ENCODE measurements at regions not wholly inside any gene's neighbourhood (a gene's known extent, or its start where the extent isn't known, plus 50 kb on each side); places are given as distances from the start of the nearest gene placed in this dataset.

DNA sequence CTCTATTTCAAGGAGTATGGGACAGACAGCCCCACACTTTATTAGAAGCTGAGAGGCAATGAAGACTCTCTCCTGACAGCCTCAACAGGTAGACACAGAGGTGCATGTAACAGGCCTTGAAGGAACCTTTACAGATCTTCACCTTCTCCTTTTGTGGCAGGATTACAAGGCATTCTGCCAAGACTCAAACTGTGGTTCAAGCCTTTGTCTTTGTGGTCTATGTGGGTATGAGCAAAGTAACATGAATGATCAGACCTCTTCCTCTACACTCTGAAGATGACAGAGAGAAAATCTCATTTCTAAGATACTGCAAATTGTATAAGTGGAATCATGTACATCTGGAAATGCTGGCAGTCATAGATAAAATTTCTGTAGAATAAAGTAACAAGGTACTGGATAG lies 346.9 kb downstream of the CDH9 start:
- in situ Hi-C loops (cut with HindIII; ENCODE audit: low pct_unique_long_range_greater_than_20kb, low sequenced_read_pairs), result no loop called here
- DNase-seq (ENCODE audit: low read depth), result no peak

GRCh38 chr5:26690511-26690910 lies 347.9 kb downstream of the CDH9 start:
- in situ Hi-C loops (cut with HindIII; ENCODE audit: low pct_unique_long_range_greater_than_20kb, low sequenced_read_pairs), result no loop called here
- DNase-seq (ENCODE audit: low read depth), result no peak

DNA sequence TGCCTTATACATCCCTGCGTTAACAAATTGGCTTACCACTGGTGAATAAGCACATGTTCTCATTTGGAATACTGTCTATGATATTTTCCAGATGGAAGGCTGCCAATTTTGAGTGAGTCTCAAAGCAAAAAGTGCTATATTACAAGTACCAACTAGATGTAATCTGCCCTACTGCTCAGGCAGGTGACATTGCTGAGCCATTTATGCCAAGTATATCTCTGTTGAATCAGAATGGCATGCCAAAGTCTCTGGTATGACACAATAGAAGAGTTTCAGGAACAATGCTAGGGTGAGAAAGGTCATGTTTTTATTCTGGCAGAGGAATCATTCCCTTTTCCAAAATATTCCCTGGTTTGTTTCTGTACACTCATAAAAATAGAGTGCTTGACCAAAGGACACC lies 356.5 kb downstream of the CDH9 start:
- in situ Hi-C loops (cut with HindIII; ENCODE audit: low pct_unique_long_range_greater_than_20kb, low sequenced_read_pairs), result no loop called here
- no peak for DNase-seq (ENCODE audit: low read depth)

DNA sequence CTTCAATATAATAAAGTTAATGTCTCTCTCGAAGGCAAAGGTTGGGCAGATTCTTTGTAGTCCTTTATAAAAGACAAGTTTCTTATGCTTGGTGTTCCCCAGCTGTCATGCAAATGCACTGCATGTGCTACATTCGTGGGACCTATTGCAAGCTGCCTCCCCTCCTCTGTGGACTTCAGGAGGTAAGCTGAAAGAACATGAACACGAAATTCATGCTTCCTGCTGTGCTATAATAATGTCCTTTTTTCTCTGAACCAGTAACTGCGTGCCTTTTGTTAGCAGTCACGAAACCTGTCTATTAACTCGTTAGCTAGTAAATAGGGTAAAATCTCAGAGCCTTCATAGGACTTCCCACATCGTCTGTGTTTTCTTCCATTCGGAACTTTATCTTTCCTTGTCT lies 363.5 kb downstream of the CDH9 start:
- DNase-seq (ENCODE audit: low read depth), result no peak
- in situ Hi-C loops (cut with HindIII; ENCODE audit: low pct_unique_long_range_greater_than_20kb, low sequenced_read_pairs), result no loop called here

GRCh38 chr5:26669523-26669922 lies 368.9 kb downstream of the CDH9 start:
- in situ Hi-C loops (cut with HindIII; ENCODE audit: low pct_unique_long_range_greater_than_20kb, low sequenced_read_pairs), result no loop called here
- no peak for DNase-seq (ENCODE audit: low read depth)

DNA sequence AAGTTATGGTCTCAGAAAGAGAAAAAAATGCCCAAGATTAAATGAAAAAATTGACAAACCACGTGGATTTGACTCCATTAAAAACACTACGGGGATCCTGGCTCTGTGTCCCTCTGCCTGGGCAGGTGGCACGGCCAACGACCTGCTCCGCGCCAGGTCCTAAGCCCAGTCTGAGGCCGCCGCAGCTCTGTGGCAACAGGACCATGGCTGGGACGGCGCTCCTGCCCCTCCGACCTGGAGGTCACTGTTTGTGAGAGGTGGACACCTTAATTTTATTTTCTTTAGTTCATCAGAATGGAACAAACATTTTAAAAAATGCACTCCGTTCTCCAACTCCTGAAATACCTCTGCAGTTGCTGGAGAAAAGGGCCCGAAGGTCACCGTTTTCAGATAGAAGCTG lies 369.4 kb downstream of the CDH9 start:
- in situ Hi-C loops (cut with HindIII; ENCODE audit: low pct_unique_long_range_greater_than_20kb, low sequenced_read_pairs), result no loop called here
- no peak for DNase-seq (ENCODE audit: low read depth)

- in situ Hi-C loops (cut with HindIII; ENCODE audit: low pct_unique_long_range_greater_than_20kb, low sequenced_read_pairs), result no loop called here
- DNase-seq (ENCODE audit: low read depth), result no peak
Measured at GRCh38 chr5:26666371-26666770, 372.0 kb downstream of the CDH9 start.

DNA sequence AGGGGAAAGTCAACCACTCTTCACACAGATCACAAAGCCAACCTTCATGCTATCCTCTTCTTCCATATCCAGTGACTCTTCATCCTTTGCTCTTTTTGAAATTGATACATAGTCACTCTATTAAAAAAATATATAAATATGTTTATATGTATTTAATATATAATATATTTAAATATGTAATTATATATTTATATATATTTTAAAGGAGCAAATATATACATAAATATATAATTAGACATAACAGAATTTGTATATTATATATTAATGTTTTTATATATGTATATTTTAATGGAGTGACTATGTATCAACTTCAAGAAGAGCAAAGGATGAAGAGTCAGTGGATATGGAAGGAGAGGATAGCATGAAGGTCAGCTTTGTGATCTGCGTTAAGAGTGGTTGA lies 374.9 kb downstream of the CDH9 start:
- in situ Hi-C loops (cut with HindIII; ENCODE audit: low pct_unique_long_range_greater_than_20kb, low sequenced_read_pairs), result no loop called here
- DNase-seq (ENCODE audit: low read depth), result no peak

DNA sequence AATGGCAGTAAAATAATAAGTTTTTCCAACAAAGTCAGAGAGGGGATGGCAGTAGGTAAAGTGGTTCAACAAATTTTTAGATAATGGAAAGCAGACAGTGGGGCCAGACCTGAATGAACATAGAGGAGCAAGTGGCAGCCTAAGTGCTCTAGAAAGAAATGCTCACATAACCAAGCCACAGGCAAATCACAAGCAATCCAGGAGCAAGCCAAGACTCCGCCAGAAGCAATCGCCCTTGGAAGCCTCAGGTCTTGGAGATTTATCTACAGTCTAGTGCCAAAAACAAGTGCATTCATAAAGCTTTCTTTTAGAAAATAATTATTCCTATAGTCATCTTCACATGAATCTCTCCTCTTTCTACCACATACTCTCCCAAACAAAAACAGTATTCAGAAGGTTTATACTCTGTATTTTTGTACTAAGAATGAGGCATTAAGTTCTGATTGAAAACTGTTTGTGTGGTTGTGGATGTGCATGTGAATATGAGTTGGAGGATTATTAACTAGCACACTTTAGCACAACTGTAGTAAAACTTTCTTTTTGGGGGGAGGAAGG lies 375.5 kb downstream of the CDH9 start:
- in situ Hi-C loops (cut with HindIII; ENCODE audit: low pct_unique_long_range_greater_than_20kb, low sequenced_read_pairs), result no loop called here
- DNase-seq (ENCODE audit: low read depth), result no peak

DNA sequence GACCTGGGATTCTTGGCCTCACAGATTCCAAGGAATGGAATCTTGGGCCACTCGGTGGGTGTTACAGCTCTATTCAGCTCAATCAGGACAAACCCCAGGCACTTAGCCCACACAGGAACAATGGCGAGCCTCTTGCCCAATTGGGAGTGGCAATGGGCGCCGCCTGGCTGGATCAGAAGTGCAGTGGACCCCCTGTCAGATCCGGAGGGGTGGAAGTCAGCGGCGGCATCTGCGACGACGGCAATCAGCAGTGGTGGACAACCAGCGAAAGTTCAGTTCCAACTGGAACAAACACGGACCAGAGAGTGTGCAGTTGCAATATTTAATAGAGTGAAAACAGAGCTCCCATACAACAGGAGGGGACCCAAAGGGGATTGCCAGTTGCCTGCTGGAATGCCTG lies 378.3 kb downstream of the CDH9 start:
- in situ Hi-C loops (cut with HindIII; ENCODE audit: low pct_unique_long_range_greater_than_20kb, low sequenced_read_pairs), result no loop called here
- DNase-seq (ENCODE audit: low read depth), result no peak

DNA sequence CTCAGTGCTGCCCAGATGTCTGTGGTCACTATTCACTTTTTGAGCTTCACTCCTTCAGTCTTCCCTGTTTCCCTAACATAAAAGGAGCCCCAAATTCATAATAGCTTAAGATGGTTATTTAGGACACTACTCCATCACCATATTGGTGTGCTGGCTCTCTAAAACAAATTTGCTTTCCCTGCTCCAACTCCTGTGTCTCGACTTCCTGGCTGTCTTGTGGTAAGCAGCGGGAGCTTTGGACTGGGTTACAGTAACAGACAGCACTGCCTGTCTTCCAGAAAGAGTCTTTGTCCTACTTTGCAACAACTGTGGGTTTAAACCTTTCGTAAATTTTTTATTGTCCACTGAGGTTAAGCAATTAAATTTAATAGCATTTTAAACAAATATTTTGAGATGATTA lies 389.4 kb downstream of the CDH9 start:
- DNase-seq (ENCODE audit: low read depth), result no peak
- in situ Hi-C loops (cut with HindIII; ENCODE audit: low pct_unique_long_range_greater_than_20kb, low sequenced_read_pairs), result no loop called here

DNA sequence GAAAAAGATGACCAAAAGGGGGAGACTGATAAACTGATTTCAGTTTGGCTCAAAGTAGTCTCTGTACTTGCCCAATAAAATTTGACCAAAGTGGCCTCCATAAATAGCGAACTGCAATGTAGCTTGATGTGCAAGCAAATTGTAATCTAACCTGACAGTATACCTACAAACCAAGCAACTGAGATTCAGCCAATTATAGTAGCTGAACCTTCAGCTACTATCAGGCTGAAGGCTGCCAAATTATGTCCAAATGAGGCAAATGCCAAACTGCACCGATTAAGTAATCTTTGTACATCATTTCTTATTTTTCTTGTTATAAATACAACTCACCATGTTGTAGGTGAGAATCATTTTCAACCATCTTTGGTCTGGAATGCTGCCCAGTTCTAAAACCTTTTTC lies 390.6 kb downstream of the CDH9 start:
- in situ Hi-C loops (cut with HindIII; ENCODE audit: low pct_unique_long_range_greater_than_20kb, low sequenced_read_pairs), result no loop called here
- DNase-seq (ENCODE audit: low read depth), result no peak

DNA sequence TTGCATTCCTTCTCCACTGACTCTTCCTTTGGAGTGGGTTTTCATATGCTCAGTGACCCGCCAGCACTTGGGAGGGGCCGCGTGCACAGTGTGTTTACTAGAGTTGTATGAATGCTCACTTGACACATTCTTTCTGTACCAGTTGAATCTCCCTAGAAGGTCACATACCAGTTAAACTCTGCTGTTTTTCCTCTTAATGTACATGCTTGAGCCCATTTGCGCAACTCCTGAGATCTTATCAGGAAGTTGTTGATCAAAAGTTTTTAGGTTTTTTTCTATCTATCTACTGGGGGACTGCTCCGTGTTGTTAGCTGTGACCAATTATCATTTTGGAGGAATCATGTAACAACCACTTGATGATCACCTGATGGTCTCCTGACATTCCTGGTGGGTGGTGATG lies 392.7 kb downstream of the CDH9 start:
- no peak for DNase-seq (ENCODE audit: low read depth)
- in situ Hi-C loops (cut with HindIII; ENCODE audit: low pct_unique_long_range_greater_than_20kb, low sequenced_read_pairs), result no loop called here

- in situ Hi-C loops (cut with HindIII; ENCODE audit: low pct_unique_long_range_greater_than_20kb, low sequenced_read_pairs), result no loop called here
- DNase-seq (ENCODE audit: low read depth), result no peak
Measured at GRCh38 chr5:26641492-26641891, 396.9 kb downstream of the CDH9 start.

GRCh38 chr5:26625099-26625498 lies 413.3 kb downstream of the CDH9 start:
- in situ Hi-C loops (cut with HindIII; ENCODE audit: low pct_unique_long_range_greater_than_20kb, low sequenced_read_pairs), result no loop called here
- no peak for DNase-seq (ENCODE audit: low read depth)

DNA sequence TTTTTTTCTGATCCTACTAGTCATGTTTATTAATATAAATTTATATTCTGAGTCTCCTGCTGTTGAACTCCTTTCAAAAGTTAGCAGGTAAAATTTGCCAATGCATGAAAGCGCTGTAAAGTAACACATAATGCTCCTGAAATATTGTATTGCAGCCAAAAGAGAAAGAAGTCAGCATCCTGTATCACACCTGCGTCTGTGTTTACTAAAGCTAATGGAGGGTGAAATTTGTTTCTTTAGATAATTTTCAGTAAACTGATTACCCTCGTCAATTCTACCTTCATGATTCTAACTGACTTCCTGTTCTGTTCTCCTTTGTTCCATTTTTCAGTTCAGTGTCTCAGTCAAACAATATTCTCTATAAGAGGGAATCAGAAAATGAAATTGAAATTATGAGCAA lies 415.4 kb downstream of the CDH9 start:
- in situ Hi-C loops (cut with HindIII; ENCODE audit: low pct_unique_long_range_greater_than_20kb, low sequenced_read_pairs), result no loop called here
- no peak for DNase-seq (ENCODE audit: low read depth)

GRCh38 chr5:26610577-26610976 lies 427.8 kb downstream of the CDH9 start:
- no peak for DNase-seq (ENCODE audit: low read depth)
- in situ Hi-C loops (cut with HindIII; ENCODE audit: low pct_unique_long_range_greater_than_20kb, low sequenced_read_pairs), result no loop called here

DNA sequence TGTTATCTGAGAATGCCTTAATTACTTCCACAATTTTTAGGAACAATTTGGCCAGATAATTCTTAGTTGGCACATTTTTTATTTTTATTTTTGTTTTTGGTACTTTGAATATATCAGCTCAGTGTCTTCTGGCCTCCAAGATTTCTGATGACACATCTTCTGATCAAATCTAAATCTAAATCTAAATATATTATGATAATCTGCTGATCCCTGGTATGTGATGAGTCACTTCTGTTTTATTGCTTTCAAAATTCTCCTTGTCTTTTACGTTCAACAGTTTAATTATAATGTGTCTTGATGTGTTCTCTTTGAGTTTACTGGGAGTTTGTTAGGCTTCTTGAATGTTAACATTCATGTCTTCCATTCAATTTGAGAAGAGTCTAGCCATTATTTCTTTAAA lies 436.8 kb downstream of the CDH9 start:
- in situ Hi-C loops (cut with HindIII; ENCODE audit: low pct_unique_long_range_greater_than_20kb, low sequenced_read_pairs), result no loop called here
- DNase-seq (ENCODE audit: low read depth), result no peak

- DNase-seq (ENCODE audit: low read depth), result no peak
- in situ Hi-C loops (cut with HindIII; ENCODE audit: low pct_unique_long_range_greater_than_20kb, low sequenced_read_pairs), result no loop called here
Measured at GRCh38 chr5:26582350-26583045, 455.9 kb downstream of the CDH9 start.

DNA sequence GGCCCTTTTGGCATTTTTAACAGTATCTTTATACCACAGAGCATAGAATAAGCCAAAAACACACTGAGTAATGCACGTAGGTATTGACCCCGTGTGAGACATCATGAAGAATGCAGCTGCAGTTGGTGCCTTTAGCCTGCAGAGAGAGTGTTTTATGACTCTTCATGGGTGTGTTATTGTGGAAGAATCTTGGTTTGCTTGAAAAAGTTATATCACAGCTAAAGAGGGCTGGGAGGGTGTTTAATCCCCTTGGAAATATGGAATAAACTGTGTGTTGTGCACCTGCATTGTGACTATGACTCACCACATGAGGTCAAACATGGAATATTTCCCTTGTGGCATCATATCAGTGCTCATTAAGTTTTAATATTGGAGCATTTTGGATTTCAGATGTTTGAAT lies 458.7 kb downstream of the CDH9 start:
- in situ Hi-C loops (cut with HindIII; ENCODE audit: low pct_unique_long_range_greater_than_20kb, low sequenced_read_pairs), result no loop called here
- DNase-seq (ENCODE audit: low read depth), result no peak

Measured in Caki2 (cell line).